ENCODE measurements at regions not wholly inside any gene's neighbourhood (a gene's known extent, or its start where the extent isn't known, plus 50 kb on each side); places are given as distances from the start of the nearest gene placed in this dataset.
"Not testable (repeated sequence)": the region's sequence is repeated elsewhere in the genome, so short reads cannot be mapped to it uniquely, and the experiment has no call there.

DNA sequence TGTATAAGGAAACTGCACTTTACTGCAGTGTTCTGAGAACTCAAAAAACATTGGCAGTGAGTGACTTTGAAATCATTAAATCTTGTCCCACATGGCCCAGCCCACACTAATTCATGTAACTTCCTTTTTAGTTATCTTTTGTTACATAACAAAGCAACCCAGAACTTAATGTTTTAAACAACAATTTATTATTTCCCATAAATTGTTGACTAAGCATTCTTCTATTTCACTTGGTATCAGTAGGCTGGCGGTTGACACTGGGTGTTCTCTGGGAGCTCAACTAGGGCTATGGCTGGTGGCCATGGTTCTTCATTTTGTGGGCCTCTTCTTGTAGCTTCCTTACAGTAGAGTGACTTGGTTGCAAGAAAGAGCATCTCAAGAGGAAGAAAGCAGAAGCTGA, 278.4 kb downstream of the RASEF start:
- no peak for DNase-seq (ENCODE audit: low read depth, low spot score)

DNA sequence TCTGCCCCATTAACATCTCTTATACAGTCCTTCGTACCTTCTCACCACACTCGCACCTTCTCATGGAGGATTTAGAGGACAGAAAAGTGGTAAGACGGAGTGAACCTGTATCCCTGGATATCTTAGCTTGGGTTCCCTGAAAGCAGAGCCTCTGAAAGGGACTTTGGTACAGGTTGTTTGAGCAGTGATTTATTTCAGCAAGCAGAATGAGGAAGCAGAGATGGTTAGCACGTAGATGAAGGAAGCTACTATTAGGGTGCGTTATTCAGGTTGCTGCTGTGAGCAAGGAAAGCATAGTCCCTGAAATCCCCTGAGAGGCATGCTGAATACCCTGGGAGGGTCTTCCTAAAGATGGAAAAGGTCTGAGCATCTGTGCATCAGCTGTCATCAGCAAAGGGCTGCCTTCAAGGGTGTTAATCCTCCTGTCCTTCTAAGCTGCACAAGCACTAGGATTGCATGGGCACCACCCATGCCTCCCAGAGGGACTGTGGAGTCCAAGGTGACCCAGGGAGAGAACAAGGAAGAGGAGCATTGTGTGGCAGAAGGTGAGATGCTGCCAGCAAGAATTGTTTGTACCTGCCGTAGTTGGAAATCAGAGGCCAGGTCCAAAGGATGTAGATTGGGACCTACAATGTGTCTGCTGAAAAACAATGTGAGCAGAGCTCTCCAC, 273.7 kb downstream of the RASEF start:
- no peak for DNase-seq (ENCODE audit: low read depth, low spot score)

DNA sequence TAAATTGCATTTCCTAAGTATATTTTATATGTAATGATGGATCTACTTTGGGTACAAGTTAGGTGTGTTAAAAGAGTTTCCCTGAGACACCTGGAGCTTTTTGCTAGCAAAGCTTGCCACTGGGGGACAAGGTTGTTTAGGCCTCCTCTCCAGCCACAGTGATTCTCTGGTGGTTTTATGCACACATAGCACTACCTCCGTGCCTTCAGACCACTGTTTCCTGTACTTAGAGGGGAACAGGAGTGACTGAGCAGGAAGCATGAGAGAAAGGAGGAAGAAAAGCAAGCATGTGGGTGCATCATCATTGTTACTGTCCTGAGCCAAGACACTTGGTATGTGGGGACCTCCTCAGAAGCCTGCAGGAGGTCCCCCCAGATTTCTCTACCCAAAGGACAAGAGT, 272.1 kb downstream of the RASEF start:
- DNase-seq (ENCODE audit: low read depth, low spot score) = no peak

DNA sequence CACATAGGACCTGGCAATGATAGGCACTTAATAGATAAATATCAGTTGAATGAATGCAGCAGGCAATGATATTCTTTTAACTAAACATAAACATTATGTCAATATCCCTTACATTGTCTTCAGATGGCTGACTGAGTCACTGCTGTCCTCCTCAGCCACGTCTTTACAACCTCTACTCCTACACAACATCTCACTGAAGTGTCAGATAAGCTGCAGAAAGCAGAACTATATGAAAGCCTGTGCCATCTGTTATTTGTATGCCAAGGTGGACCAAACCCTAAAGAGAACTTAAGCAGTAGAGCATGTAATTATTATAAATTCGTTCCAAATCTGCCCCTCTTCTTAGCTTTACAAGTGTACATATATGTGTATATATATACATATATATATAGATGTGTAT, 271.2 kb downstream of the RASEF start:
- no peak for DNase-seq (ENCODE audit: low read depth, low spot score)

GRCh38 chr9:82797534-82797933, 265.4 kb downstream of the RASEF start:
- no peak for DNase-seq (ENCODE audit: low read depth, low spot score)

- no peak for DNase-seq (ENCODE audit: low read depth, low spot score)
Observed at GRCh38 chr9:82799286-82799685, 263.7 kb downstream of the RASEF start.

GRCh38 chr9:82805027-82805426, 257.9 kb downstream of the RASEF start:
- DNase-seq (ENCODE audit: low read depth, low spot score) = no peak

DNA sequence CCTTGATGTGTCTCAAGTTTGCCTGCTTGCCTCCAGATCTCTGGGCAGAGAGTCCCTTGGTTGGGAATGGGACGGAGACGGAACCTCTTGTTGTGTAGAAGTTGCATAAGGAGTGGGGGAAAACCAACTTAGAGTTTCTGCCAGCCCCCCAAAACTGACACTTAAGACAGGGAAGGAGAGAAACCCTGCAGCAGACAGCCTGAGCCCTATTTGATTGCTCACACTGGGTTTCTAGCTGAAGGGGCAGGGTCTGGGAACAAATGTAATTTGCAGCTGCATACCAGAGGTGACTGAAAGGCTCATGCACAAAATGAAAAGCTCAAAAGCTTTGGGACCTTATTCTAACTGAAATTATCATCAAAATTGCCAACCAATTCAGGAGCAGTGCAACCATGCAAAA, 254.5 kb downstream of the RASEF start:
- DNase-seq (ENCODE audit: low read depth, low spot score) = no peak

GRCh38 chr9:82810915-82811314, 252.0 kb downstream of the RASEF start:
- peak; percentile 97 for DNase-seq (ENCODE audit: low read depth, low spot score)

- no peak for DNase-seq (ENCODE audit: low read depth, low spot score)
Observed at GRCh38 chr9:82819260-82819659, 243.7 kb downstream of the RASEF start.

- no peak for DNase-seq (ENCODE audit: low read depth, low spot score)
Observed at GRCh38 chr9:82820186-82820585, 242.8 kb downstream of the RASEF start.

- no peak for DNase-seq (ENCODE audit: low read depth, low spot score)
Observed at GRCh38 chr9:82829818-82830217, 233.1 kb downstream of the RASEF start.

GRCh38 chr9:82865524-82865923, 197.4 kb downstream of the RASEF start:
- no peak for DNase-seq (ENCODE audit: low read depth, low spot score)

GRCh38 chr9:82880336-82881050, 182.4 kb downstream of the RASEF start:
- no peak for DNase-seq (ENCODE audit: low read depth, low spot score)

DNA sequence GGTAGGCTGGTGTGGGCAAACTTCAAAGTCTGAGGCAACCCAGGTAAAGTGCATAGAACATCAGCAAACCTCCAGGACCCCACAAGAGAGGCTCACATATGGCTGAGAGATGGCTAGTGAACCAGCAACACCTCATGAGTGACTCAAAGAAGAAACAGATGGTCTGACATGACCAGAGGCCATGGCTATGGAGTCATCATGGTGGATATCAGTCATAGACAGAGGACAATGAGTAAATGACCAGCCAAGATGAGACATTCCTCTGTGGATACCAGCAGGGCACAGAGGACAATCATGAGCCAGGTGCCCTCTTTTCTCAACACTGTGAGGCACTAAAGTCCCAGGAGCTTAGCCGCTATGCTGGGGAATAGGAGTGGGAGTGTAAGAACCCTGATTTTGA, 180.8 kb downstream of the RASEF start:
- DNase-seq (ENCODE audit: low read depth, low spot score) = no peak

DNA sequence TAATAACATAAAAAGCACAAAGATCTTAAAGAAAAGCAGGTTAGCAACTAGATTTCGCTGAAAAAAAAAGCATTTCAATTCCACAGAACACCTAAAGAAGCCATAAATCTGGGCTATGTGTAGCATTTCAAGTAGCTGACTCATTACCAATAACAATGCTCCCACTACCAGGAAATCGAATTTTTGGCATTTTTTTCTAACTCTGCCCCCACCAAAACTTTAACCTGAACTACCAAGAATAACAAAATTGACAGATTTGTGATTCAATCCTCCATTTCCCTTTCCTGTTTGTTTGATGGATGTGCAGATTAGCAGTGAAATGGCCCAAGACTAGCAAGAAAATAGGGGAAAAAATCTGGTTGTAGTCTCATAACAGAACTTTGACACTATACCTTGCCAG, 180.2 kb downstream of the RASEF start:
- DNase-seq (ENCODE audit: low read depth, low spot score) = no peak

GRCh38 chr9:82883436-82883835, 179.5 kb downstream of the RASEF start:
- no peak for DNase-seq (ENCODE audit: low read depth, low spot score)

- DNase-seq (ENCODE audit: low read depth, low spot score) = not testable (repeated sequence)
Observed at GRCh38 chr9:82883974-82884373, 179.0 kb downstream of the RASEF start.

GRCh38 chr9:82890401-82890800, 172.5 kb downstream of the RASEF start:
- no peak for DNase-seq (ENCODE audit: low read depth, low spot score)

- DNase-seq (ENCODE audit: low read depth, low spot score) = no peak
Observed at GRCh38 chr9:82890865-82891264, 172.1 kb downstream of the RASEF start.

- no peak for DNase-seq (ENCODE audit: low read depth, low spot score)
Observed at GRCh38 chr9:82891321-82891720, 171.6 kb downstream of the RASEF start.

GRCh38 chr9:82893549-82893948, 169.4 kb downstream of the RASEF start:
- no peak for DNase-seq (ENCODE audit: low read depth, low spot score)

DNA sequence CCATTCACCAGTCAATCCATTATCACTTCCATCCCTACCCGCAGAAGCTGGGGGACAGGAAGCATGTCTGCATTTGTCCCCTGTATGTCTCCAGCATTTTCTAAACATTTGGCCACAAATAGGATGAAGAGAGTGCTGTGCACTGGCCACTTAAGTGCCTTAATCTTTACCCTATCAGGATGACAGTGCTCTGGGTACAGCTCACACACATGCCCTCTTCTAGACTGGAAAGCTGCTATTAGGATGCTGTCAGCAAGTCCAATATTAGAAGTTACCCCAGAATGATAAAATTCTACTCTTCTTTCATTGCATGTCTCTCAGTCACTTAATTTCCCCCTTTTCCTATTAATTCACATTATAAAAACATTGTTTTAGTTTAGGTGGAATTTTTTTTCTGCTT, 168.4 kb downstream of the RASEF start:
- no peak for DNase-seq (ENCODE audit: low read depth, low spot score)

All from iPS DF 19.7 (cell line).